IgD-negative memory B cell (primary cell): ENCODE measurements at regions not wholly inside any gene's neighbourhood (a gene's known extent, or its start where the extent isn't known, plus 50 kb on each side); places are given as distances from the start of the nearest gene placed in this dataset.

Experiments
- H3K27ac Mint-ChIP-seq, 3 donors: one replicate each; pipeline ENCODE4 v1.8.0; 2020 to 2022; ENCODE audit warnings: mild to moderate bottlenecking in 3 of 3, mixed read lengths in 3 of 3, moderate library complexity in 1 of 3
- H3K27me3 Mint-ChIP-seq: one replicate; pipeline ENCODE4 v1.8.0; 2021; ENCODE audit warnings: mixed read lengths
- H3K36me3 Mint-ChIP-seq: one replicate; pipeline ENCODE4 v1.8.0; 2020; ENCODE audit warnings: mild to moderate bottlenecking, mixed read lengths
- H3K4me1 Mint-ChIP-seq, 3 donors: one replicate each; pipeline ENCODE4 v1.8.0; 2020 to 2022; ENCODE audit warnings: mixed read lengths in 3 of 3, mild to moderate bottlenecking in 1 of 3
- H3K4me3 Mint-ChIP-seq, 4 donors: one replicate each; pipeline ENCODE4 v1.8.0; 2020 to 2022; ENCODE audit warnings: mild to moderate bottlenecking in 4 of 4, mixed read lengths in 4 of 4, moderate library complexity in 3 of 4
- H3K9me3 Mint-ChIP-seq, 3 donors: one replicate each; pipeline ENCODE4 v1.8.0; 2020 to 2021; ENCODE audit warnings: mixed read lengths in 3 of 3, mild to moderate bottlenecking in 1 of 3

GRCh38 chr10:3871424-3871996 lies 86.5 kb upstream of the KLF6 start:
- peak overlapping the region; percentile 98 to 99 (median 99) for H3K27ac Mint-ChIP-seq

GRCh38 chr10:3869036-3869435 lies 84.0 kb upstream of the KLF6 start:
- H3K4me3 Mint-ChIP-seq = no peak overlapping the region
- H3K27ac Mint-ChIP-seq = peak overlapping the region in 2 of 3 donors; percentile 15 to 92
- no peaks in the 10 kb centered on the region for H3K36me3 Mint-ChIP-seq
- H3K27me3 Mint-ChIP-seq = no peaks in the 10 kb centered on the region
- peaks cover 0 to 2% (median 0%) of the 10 kb centered on the region in 3 donors for H3K9me3 Mint-ChIP-seq
- peaks cover 38 to 46% (median 41%) of the 10 kb centered on the region in 3 donors for H3K4me1 Mint-ChIP-seq

More at GRCh38 chr10:3871424-3871996, 86.5 kb upstream of the KLF6 start:
- H3K4me1 Mint-ChIP-seq = peaks cover 53 to 57% (median 55%) of the 10 kb centered on the region in 3 donors
- peaks cover 2% of the 10 kb centered on the region for H3K27me3 Mint-ChIP-seq
- H3K9me3 Mint-ChIP-seq = peaks cover 0 to 2% (median 0%) of the 10 kb centered on the region in 3 donors
- H3K4me3 Mint-ChIP-seq = no peak overlapping the region
- H3K36me3 Mint-ChIP-seq = no peaks in the 10 kb centered on the region

- Mint-ChIP-seq H3K4me1 (peaks cover 31 to 43% (median 38%) of the 10 kb centered on the region in 3 donors), H3K27me3 (no peaks in the 10 kb centered on the region), H3K4me3 (peak overlapping the region in 3 of 4 donors; percentile 37 to 65 (median 54)), H3K27ac (peak overlapping the region; percentile 80 to 92 (median 83)), H3K9me3 (peaks cover 0 to 2% (median 0%) of the 10 kb centered on the region in 3 donors), H3K36me3 (no peaks in the 10 kb centered on the region)
Observed at GRCh38 chr10:3868271-3868664, 83.3 kb upstream of the KLF6 start.

GRCh38 chr10:3867454-3868270 lies 82.7 kb upstream of the KLF6 start:
- peaks cover 0 to 2% (median 0%) of the 10 kb centered on the region in 3 donors for H3K9me3 Mint-ChIP-seq
- peak overlapping the region in 2 of 4 donors; percentile 37 to 65 for H3K4me3 Mint-ChIP-seq
- H3K27me3 Mint-ChIP-seq = no peaks in the 10 kb centered on the region
- no peaks in the 10 kb centered on the region for H3K36me3 Mint-ChIP-seq
- H3K4me1 Mint-ChIP-seq = peaks cover 27 to 38% (median 32%) of the 10 kb centered on the region in 3 donors
- peak overlapping the region; percentile 80 to 92 (median 83) for H3K27ac Mint-ChIP-seq

- Mint-ChIP-seq H3K4me1 (peaks cover 17 to 28% (median 24%) of the 10 kb centered on the region in 3 donors), H3K4me3 (peak overlapping the region in 1 of 4 donors; percentile 34), H3K9me3 (no peaks in the 10 kb centered on the region), H3K36me3 (no peaks in the 10 kb centered on the region), H3K27me3 (no peaks in the 10 kb centered on the region), H3K27ac (no peak overlapping the region)
Observed at GRCh38 chr10:3866332-3866731, 81.3 kb upstream of the KLF6 start.

GRCh38 chr10:3865565-3865964 lies 80.6 kb upstream of the KLF6 start:
- Mint-ChIP-seq H3K4me1 (peaks cover 17 to 28% (median 24%) of the 10 kb centered on the region in 3 donors), H3K4me3 (peak overlapping the region in 1 of 4 donors; percentile 34), H3K36me3 (no peaks in the 10 kb centered on the region), H3K27ac (no peak overlapping the region), H3K27me3 (no peaks in the 10 kb centered on the region), H3K9me3 (no peaks in the 10 kb centered on the region)

GRCh38 chr10:3861795-3862194 lies 76.8 kb upstream of the KLF6 start:
- no peaks in the 10 kb centered on the region for H3K9me3 Mint-ChIP-seq
- no peak overlapping the region for H3K4me3 Mint-ChIP-seq
- H3K27ac Mint-ChIP-seq = no peak overlapping the region
- no peaks in the 10 kb centered on the region for H3K27me3 Mint-ChIP-seq
- H3K36me3 Mint-ChIP-seq = no peaks in the 10 kb centered on the region
- peaks cover under 1 to 10% (median 8%) of the 10 kb centered on the region in 3 donors for H3K4me1 Mint-ChIP-seq

- Mint-ChIP-seq H3K27ac (no peak overlapping the region), H3K4me1 (peaks cover 0 to 5% (median 1%) of the 10 kb centered on the region in 3 donors), H3K36me3 (no peaks in the 10 kb centered on the region), H3K27me3 (no peaks in the 10 kb centered on the region), H3K4me3 (peak overlapping the region in 1 of 4 donors; percentile 63), H3K9me3 (no peaks in the 10 kb centered on the region)
Observed at GRCh38 chr10:3858051-3858845, 73.2 kb upstream of the KLF6 start.

GRCh38 chr10:3857318-3857717 lies 72.3 kb upstream of the KLF6 start:
- H3K4me3 Mint-ChIP-seq = no peak overlapping the region

GRCh38 chr10:3856593-3856992 lies 71.6 kb upstream of the KLF6 start:
- no peak overlapping the region for H3K4me3 Mint-ChIP-seq
- H3K36me3 Mint-ChIP-seq = no peaks in the 10 kb centered on the region
- no peaks in the 10 kb centered on the region for H3K9me3 Mint-ChIP-seq
- peaks cover 8 to 14% (median 9%) of the 10 kb centered on the region in 3 donors for H3K4me1 Mint-ChIP-seq
- H3K27ac Mint-ChIP-seq = peak overlapping the region in 1 of 3 donors; percentile 78
- H3K27me3 Mint-ChIP-seq = no peaks in the 10 kb centered on the region

More at GRCh38 chr10:3857318-3857717, 72.3 kb upstream of the KLF6 start:
- Mint-ChIP-seq H3K4me1 (peaks cover under 1 to 8% (median 4%) of the 10 kb centered on the region in 3 donors), H3K36me3 (no peaks in the 10 kb centered on the region), H3K9me3 (no peaks in the 10 kb centered on the region), H3K27ac (no peak overlapping the region), H3K27me3 (no peaks in the 10 kb centered on the region)

- Mint-ChIP-seq H3K27me3 (no peaks in the 10 kb centered on the region), H3K36me3 (no peaks in the 10 kb centered on the region), H3K27ac (no peak overlapping the region), H3K4me1 (peaks cover 19 to 29% (median 21%) of the 10 kb centered on the region in 3 donors), H3K9me3 (no peaks in the 10 kb centered on the region), H3K4me3 (no peak overlapping the region)
Observed at GRCh38 chr10:3853547-3854303, 68.7 kb upstream of the KLF6 start.

- Mint-ChIP-seq H3K4me1 (peaks cover 19 to 29% (median 21%) of the 10 kb centered on the region in 3 donors), H3K4me3 (no peak overlapping the region), H3K9me3 (no peaks in the 10 kb centered on the region), H3K27me3 (no peaks in the 10 kb centered on the region), H3K27ac (no peak overlapping the region), H3K36me3 (no peaks in the 10 kb centered on the region)
Observed at GRCh38 chr10:3853016-3853415, 68.0 kb upstream of the KLF6 start.

- H3K4me3 Mint-ChIP-seq = peak overlapping the region in 2 of 4 donors; percentile 17 to 39
- peak overlapping the region in 2 of 3 donors; percentile 82 to 83 for H3K27ac Mint-ChIP-seq
- H3K4me1 Mint-ChIP-seq = peaks cover 19 to 29% (median 21%) of the 10 kb centered on the region in 3 donors
- no peaks in the 10 kb centered on the region for H3K27me3 Mint-ChIP-seq
- no peaks in the 10 kb centered on the region for H3K36me3 Mint-ChIP-seq
- H3K9me3 Mint-ChIP-seq = no peaks in the 10 kb centered on the region
Observed at GRCh38 chr10:3852147-3852904, 67.3 kb upstream of the KLF6 start.
